ENCODE measurements at regions not wholly inside any gene's neighbourhood (a gene's known extent, or its start where the extent isn't known, plus 50 kb on each side); places are given as distances from the start of the nearest gene placed in this dataset.

DNA sequence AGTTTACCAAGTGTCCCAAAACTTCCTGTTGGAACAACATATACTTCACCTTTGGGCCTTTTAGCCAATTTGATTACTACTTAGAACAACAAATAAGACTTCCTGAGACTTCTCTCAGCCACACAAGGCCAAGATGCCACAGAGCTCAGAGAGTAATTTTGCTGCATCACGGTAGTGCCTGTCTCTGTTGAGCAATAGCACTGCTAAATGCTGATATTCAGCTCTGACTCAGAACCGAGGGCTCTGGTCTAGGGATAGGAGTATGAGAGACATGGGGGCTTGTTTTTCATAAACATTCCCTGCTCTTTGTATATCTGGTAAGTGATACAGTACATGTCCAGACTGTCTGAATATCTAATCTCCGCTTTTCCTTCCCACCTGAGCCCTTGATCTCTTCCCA is 260.4 kb upstream of the ARHGAP20 start:
- TF ChIP-seq, protein P1, sequence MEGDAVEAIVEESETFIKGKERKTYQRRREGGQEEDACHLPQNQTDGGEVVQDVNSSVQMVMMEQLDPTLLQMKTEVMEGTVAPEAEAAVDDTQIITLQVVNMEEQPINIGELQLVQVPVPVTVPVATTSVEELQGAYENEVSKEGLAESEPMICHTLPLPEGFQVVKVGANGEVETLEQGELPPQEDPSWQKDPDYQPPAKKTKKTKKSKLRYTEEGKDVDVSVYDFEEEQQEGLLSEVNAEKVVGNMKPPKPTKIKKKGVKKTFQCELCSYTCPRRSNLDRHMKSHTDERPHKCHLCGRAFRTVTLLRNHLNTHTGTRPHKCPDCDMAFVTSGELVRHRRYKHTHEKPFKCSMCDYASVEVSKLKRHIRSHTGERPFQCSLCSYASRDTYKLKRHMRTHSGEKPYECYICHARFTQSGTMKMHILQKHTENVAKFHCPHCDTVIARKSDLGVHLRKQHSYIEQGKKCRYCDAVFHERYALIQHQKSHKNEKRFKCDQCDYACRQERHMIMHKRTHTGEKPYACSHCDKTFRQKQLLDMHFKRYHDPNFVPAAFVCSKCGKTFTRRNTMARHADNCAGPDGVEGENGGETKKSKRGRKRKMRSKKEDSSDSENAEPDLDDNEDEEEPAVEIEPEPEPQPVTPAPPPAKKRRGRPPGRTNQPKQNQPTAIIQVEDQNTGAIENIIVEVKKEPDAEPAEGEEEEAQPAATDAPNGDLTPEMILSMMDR (IDR thresholded peaks at IDR 0.05): no peak
- TF ChIP-seq POLR2A (IDR thresholded peaks at IDR 0.05): no peak

All from lower leg skin (tissue), 3 donors.